HG03558 (cell line): ENCODE measurements at regions not wholly inside any gene's neighbourhood (a gene's known extent, or its start where the extent isn't known, plus 50 kb on each side); places are given as distances from the start of the nearest gene placed in this dataset.
"Not testable (repeated sequence)": the region's sequence is repeated elsewhere in the genome, so short reads cannot be mapped to it uniquely, and the experiment has no call there.

Experiments
- ATAC-seq: cut with Tn5 transposase; IDR thresholded peaks from one replicate; pipeline ENCODE4 v1.9.1; 2021; ENCODE audit warnings: moderate number of reproducible peaks; ENCODE audit not compliant: unreplicated experiment; ENCODE audit errors: extremely low read depth

- ATAC-seq = no peak
Observed at GRCh38 chr2:136334967-136335366, 217.0 kb upstream of the CXCR4 start.

- ATAC-seq = no peak
Observed at GRCh38 chr2:136332436-136333095, 214.6 kb upstream of the CXCR4 start.

GRCh38 chr2:136331226-136331625 lies 213.3 kb upstream of the CXCR4 start:
- no peak for ATAC-seq

GRCh38 chr2:136328207-136328795 lies 210.4 kb upstream of the CXCR4 start:
- no peak for ATAC-seq

- peak; percentile 65 for ATAC-seq
Observed at GRCh38 chr2:136327162-136327852, 209.4 kb upstream of the CXCR4 start.

GRCh38 chr2:136325844-136326331 lies 207.9 kb upstream of the CXCR4 start:
- ATAC-seq = no peak

DNA sequence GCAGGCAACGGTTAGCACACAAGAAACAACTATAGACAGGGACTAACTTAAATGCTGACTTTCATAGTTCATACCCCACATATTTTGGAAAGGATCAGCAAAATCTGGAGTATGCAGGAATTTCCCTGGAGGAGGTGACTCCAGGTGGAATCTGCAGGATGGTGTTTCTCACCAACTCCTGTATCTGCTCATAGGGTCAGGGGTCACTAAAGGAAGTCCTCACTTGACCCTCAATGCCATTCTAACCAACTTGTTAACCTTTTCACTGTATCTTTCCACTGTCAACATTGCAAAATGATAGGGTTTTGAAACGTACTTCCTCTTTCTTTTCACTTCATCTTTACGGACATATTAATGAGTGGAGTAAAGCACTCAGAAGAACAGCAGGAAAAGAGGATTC lies 207.0 kb upstream of the CXCR4 start:
- ATAC-seq = no peak

- no peak for ATAC-seq
Observed at GRCh38 chr2:136323935-136324334, 206.0 kb upstream of the CXCR4 start.

- ATAC-seq = no peak
Observed at GRCh38 chr2:136323195-136323594, 205.2 kb upstream of the CXCR4 start.

DNA sequence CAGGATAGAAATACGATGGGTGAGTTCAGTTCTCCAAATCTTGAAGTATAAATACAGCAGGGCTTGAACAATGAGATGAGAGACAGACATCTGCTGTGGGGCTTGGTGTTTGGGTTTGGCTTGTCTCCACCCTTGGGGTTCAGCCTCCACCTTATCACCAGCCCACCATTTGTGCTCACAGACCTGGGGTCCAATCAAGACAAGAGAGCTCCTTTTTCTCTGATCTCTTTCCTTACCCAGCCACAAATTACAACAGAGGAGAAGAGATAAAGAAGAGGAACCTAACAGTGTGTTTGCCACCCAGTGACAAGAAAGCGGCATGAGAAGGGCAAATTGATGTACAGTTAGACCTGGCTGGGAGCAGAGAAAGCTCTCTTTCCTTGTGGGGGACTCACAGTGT lies 204.5 kb upstream of the CXCR4 start:
- no peak for ATAC-seq

DNA sequence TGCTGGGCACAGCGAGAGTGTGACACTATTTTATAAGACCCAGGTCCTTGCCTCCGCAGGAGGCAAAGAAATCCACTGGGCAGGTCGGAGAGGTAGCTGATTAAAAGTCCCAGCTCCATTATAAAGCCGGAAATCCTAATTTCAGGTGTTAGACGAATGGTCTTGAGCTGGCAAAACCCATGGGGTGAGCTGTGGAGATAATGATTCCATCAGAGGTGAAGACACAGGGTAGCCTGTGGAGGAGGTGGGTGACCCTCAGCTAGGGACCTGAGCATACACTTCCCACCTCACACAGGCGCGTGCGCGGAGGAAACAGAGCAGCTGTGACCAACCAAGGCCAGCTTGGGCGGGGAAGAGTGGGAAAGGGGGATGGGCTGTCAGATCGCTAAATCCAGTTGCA lies 201.7 kb upstream of the CXCR4 start:
- ATAC-seq = no peak

- ATAC-seq = no peak
Observed at GRCh38 chr2:136319237-136319636, 201.3 kb upstream of the CXCR4 start.

GRCh38 chr2:136314240-136314639 lies 196.3 kb upstream of the CXCR4 start:
- no peak for ATAC-seq

- ATAC-seq = not testable (repeated sequence)
Observed at GRCh38 chr2:136312568-136312967, 194.6 kb upstream of the CXCR4 start.

DNA sequence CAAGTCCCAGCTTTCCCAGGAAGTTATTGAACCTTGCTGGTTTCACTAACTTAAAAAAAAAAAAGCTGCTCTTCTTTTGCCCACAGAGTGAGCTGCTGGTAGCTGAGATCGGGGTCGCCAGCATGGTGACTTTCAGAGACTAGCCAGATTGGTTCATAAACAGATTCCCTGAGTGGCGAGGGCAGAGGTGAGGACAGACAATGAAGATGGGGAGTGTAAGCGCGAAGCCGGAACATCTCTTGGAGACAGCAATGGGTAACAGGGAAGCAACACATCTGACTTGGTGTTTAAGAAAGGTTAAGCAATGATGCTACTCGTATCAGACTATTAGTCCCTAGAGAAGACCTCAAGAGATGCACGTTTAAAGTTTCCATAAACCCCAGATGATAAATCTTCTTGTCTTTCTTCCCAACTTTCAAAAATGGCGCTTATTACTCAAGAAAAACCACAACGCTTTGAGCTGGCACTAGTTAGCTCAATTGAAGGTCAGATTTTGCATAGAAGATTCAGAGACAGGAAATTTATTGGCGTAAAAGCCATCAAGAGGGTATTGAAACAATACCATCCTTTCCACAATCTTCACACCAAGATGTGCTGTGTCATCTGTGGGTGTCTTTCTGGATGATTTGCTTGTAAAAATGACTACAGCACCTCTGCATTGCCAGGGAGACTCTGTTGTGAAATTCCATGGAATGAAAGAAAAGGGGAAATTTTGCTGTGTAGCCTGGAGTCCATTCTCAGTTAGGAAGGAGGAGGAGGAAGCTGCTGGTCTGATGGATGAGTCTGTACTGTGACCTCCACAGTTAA lies 193.1 kb upstream of the CXCR4 start:
- ATAC-seq = no peak

GRCh38 chr2:136310005-136310495 lies 192.1 kb upstream of the CXCR4 start:
- ATAC-seq = no peak

GRCh38 chr2:136308611-136309010 lies 190.7 kb upstream of the CXCR4 start:
- ATAC-seq = no peak

GRCh38 chr2:136306836-136307235 lies 188.9 kb upstream of the CXCR4 start:
- no peak for ATAC-seq

DNA sequence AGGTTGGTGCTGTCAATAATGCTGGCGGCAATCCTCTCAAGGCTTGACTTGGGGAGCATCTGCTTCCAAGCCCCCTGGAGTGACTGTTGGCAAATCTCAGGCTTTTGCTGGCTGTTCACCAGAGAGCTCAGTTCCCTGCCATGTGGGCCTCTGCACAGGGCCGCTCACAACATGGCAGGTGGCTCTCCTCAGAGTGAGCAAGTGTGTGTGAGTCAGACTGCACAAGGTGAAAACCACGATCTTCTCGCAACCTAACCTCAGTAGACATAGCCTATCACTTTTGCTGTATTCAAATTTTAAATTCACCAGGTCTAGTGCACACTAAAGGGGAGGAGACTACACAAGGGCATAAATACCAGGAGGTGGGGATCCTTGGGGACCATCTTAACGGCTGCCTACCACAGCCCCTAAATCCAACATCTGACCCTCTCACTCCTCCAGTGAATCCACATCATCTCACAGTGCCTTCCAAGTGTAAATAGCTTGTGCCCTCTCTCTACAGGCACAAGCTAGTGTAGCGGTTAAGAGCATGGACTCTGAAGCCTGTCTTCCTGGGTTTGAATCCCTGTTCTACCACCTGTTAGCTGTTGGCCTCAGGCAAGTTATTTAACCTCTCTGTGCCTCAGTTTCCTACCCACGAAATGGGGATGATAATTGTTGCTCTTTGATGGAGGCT lies 187.7 kb upstream of the CXCR4 start:
- peak; percentile 78 for ATAC-seq

- ATAC-seq = no peak
Observed at GRCh38 chr2:136301006-136301405, 183.1 kb upstream of the CXCR4 start.
